Psoas muscle (tissue), 7 donors: ENCODE measurements at regions not wholly inside any gene's neighbourhood (a gene's known extent, or its start where the extent isn't known, plus 50 kb on each side); places are given as distances from the start of the nearest gene placed in this dataset.

Experiments
- ATAC-seq, 4 donors: fragments of 200-7000 bp; cut with Tn5 transposase; one replicate each; pipeline ENCODE4 v1.9.1; 2020; ENCODE audit warnings: moderate library complexity in 3 of 4, mild to moderate bottlenecking in 2 of 4
- DNase-seq, 2 donors: peaks; one replicate each; pipeline ENCODE4 v3.0.0-alpha.2; 2020
- H3K27ac ChIP-seq: fragments of 200-600 bp; one replicate; pipeline ENCODE4 v1.8.0; 2022
- H3K27me3 ChIP-seq, 3 donors: fragments of 200-600 bp in 1 of 3; one replicate each; pipeline versions ENCODE4 v1.6.1 to v1.8.0; 2013 to 2022; ENCODE audit warnings: low read length in 2 of 3, mild to moderate bottlenecking in 2 of 3, moderate library complexity in 1 of 3; ENCODE audit not compliant: insufficient read depth in 3 of 3
- H3K36me3 ChIP-seq, 2 donors: fragments of 200-600 bp in 1 of 2; one replicate each; pipeline versions ENCODE4 v1.6.1 to v1.8.0; 2013 to 2022; ENCODE audit warnings: low read depth in 1 of 2, mild to moderate bottlenecking in 1 of 2, moderate library complexity in 1 of 2; ENCODE audit not compliant: insufficient read depth in 1 of 2
- H3K4me1 ChIP-seq: fragments of 200-600 bp; one replicate; pipeline ENCODE4 v1.8.0; 2022
- H3K4me3 ChIP-seq: fragments of 200-600 bp; one replicate; pipeline ENCODE4 v1.8.0; 2022; ENCODE audit warnings: mild to moderate bottlenecking
- H3K9me3 ChIP-seq: fragments of 200-600 bp; one replicate; pipeline ENCODE4 v1.8.0; 2022
- WGBS, 3 donors: extraction: QIAGEN DNeasy Blood & Tissue Kit; methylation state at CpG; one replicate each; pipeline versions ENCODE4 v1.1.6 to v1.1.7; 2013; 5-methylcytosine and 5-hydroxymethylcytosine counted together
- intact Hi-C, 2 donors: fragments of 100-400 bp; cut with DNase I; formaldehyde crosslinking; loops; one replicate each; pipeline versions ENCODE4 v1.11.0 to v1.14.2; 2022
- TF ChIP-seq, protein P1 (sequence below): fragments of 200-600 bp; IDR thresholded peaks from one replicate; pipeline ENCODE4 v1.8.0; 2022; ENCODE audit warnings: antibody characterized with exemption
- donor health status: healthy with polysubstance abuse.
- donor health status: DM: no; HTN: no; CAD: no; lungs with moderate emphysema.
- donor health status: Bipolar disorder and iron deficiency.
- donor health status: healthy.
- donor health status: DM: yes; HTN: yes; CAD: no.
- donor health status: DM: no; HTN: no; CAD: no.
- donor health status: DM: yes; HTN: yes; CAD: no.

GRCh38 chr6:113376847-113377165 lies 480.3 kb upstream of the MARCKS start:
- no peaks in the 10 kb centered on the region for H3K4me1 ChIP-seq
- H3K4me3 ChIP-seq = no peak overlapping the region
- 52 to 55% (median 54%) methylated on average over 1 of the region's 1 CpG for WGBS, 3 donors
- no peaks in the 10 kb centered on the region for H3K27me3 ChIP-seq
- TF ChIP-seq, protein P1, sequence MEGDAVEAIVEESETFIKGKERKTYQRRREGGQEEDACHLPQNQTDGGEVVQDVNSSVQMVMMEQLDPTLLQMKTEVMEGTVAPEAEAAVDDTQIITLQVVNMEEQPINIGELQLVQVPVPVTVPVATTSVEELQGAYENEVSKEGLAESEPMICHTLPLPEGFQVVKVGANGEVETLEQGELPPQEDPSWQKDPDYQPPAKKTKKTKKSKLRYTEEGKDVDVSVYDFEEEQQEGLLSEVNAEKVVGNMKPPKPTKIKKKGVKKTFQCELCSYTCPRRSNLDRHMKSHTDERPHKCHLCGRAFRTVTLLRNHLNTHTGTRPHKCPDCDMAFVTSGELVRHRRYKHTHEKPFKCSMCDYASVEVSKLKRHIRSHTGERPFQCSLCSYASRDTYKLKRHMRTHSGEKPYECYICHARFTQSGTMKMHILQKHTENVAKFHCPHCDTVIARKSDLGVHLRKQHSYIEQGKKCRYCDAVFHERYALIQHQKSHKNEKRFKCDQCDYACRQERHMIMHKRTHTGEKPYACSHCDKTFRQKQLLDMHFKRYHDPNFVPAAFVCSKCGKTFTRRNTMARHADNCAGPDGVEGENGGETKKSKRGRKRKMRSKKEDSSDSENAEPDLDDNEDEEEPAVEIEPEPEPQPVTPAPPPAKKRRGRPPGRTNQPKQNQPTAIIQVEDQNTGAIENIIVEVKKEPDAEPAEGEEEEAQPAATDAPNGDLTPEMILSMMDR = no peak
- H3K36me3 ChIP-seq = no peaks in the 10 kb centered on the region
- ATAC-seq = no peak
- no peak overlapping the region for H3K27ac ChIP-seq
- intact Hi-C loops = no loop called here
- no peak for DNase-seq
- no peaks in the 10 kb centered on the region for H3K9me3 ChIP-seq

DNA sequence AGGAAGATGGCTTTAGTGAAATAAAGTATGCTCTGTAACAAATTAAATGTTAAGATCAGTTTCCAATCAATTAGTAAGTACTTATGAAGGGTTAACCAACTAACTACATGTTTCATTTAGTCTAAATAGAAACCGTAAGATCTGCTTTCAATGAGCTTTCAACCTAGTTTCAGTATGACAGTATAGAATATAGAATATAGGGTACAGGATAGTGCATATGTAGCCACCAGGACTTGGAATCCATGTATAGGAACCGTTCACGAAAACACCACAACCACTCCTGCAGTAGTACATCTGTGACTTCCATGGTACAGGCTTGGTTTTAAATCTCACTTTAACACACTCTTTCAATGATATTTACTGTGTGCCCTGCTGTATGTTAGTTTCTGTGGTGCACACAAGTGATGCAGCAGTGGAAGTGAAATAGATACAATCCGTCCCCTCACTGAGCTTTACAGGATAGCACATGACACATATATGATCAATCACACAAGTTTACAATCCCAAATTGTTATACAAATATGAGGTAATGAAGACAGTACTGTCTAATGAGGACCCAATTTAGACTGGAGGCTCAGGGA lies 479.7 kb upstream of the MARCKS start:
- TF ChIP-seq, protein P1 = no peak
- WGBS, 3 donors = 87 to 93% (median 88%) methylated on average over 4 of the region's 4 CpGs
- DNase-seq = no peak
- no peak overlapping the region for H3K27ac ChIP-seq
- no peak for ATAC-seq
- H3K9me3 ChIP-seq = no peaks in the 10 kb centered on the region
- H3K27me3 ChIP-seq = no peaks in the 10 kb centered on the region
- intact Hi-C loops = no loop called here
- no peaks in the 10 kb centered on the region for H3K36me3 ChIP-seq
- no peak overlapping the region for H3K4me3 ChIP-seq
- no peaks in the 10 kb centered on the region for H3K4me1 ChIP-seq

DNA sequence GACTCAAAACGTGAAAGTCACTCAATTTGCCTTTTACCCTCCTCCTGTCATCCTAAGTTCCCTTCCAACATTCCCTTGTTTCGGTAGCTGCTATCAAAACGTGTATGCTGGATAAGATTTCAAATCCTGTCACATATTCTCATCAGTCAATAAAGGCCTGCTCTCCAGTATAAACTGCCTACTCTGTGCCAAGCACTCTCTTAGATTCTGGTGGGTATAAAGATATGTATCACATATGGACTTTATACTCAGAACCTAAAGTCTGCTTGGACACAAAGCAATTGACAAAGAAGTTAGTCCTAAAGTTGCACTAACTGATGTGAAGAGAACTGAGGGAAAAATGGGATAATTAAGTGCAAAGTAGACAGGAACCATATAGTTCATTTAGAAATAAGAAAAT lies 476.6 kb upstream of the MARCKS start:
- intact Hi-C loops = no loop called here
- DNase-seq (no peak), ATAC-seq (no peak)
- Histone ChIP-seq H3K27ac (no peak overlapping the region), H3K36me3 (no peaks in the 10 kb centered on the region), H3K4me1 (no peaks in the 10 kb centered on the region), H3K27me3 (no peaks in the 10 kb centered on the region), H3K4me3 (no peak overlapping the region), H3K9me3 (no peaks in the 10 kb centered on the region)
- 50 to 83% (median 50%) methylated on average over 3 of the region's 3 CpGs for WGBS, 3 donors
- TF ChIP-seq, protein P1 = no peak

GRCh38 chr6:113381232-113381631 lies 475.9 kb upstream of the MARCKS start:
- intact Hi-C loops = no loop called here
- TF ChIP-seq, protein P1 = no peak
- no peaks in the 10 kb centered on the region for H3K9me3 ChIP-seq
- DNase-seq = no peak
- H3K4me3 ChIP-seq = no peak overlapping the region
- H3K36me3 ChIP-seq = no peaks in the 10 kb centered on the region
- no peak for ATAC-seq
- no peaks in the 10 kb centered on the region for H3K27me3 ChIP-seq
- H3K4me1 ChIP-seq = no peaks in the 10 kb centered on the region
- H3K27ac ChIP-seq = no peak overlapping the region

- no peak overlapping the region for H3K4me3 ChIP-seq
- WGBS, 3 donors = 21 to 30% (median 21%) methylated on average over 2 of the region's 2 CpGs
- H3K9me3 ChIP-seq = no peaks in the 10 kb centered on the region
- no peaks in the 10 kb centered on the region for H3K4me1 ChIP-seq
- H3K27ac ChIP-seq = no peak overlapping the region
- intact Hi-C loops = no loop called here
- H3K36me3 ChIP-seq = no peaks in the 10 kb centered on the region
- DNase-seq = no peak
- no peak for ATAC-seq
- TF ChIP-seq, protein P1 = no peak
- no peaks in the 10 kb centered on the region for H3K27me3 ChIP-seq
Observed at GRCh38 chr6:113381959-113382358, 475.2 kb upstream of the MARCKS start.
